ENCODE measurements at regions not wholly inside any gene's neighbourhood (a gene's known extent, or its start where the extent isn't known, plus 50 kb on each side); places are given as distances from the start of the nearest gene placed in this dataset.
"Not testable (repeated sequence)": the region's sequence is repeated elsewhere in the genome, so short reads cannot be mapped to it uniquely, and the experiment has no call there.

GRCh38 chr3:34066999-34067398 lies 268.6 kb downstream of the PDCD6IP start:
- DNase-seq, result no peak

- no peak for DNase-seq
Measured at GRCh38 chr3:34067536-34068051, 269.2 kb downstream of the PDCD6IP start.

GRCh38 chr3:34068505-34068904 lies 270.1 kb downstream of the PDCD6IP start:
- no peak for DNase-seq

- no peak for DNase-seq
Measured at GRCh38 chr3:34070831-34071585, 272.6 kb downstream of the PDCD6IP start.

- no peak for DNase-seq
Measured at GRCh38 chr3:34072297-34072696, 273.9 kb downstream of the PDCD6IP start.

GRCh38 chr3:34073111-34073510 lies 274.7 kb downstream of the PDCD6IP start:
- no peak for DNase-seq

GRCh38 chr3:34073961-34074360 lies 275.5 kb downstream of the PDCD6IP start:
- no peak for DNase-seq

GRCh38 chr3:34075975-34076374 lies 277.5 kb downstream of the PDCD6IP start:
- DNase-seq, result no peak

GRCh38 chr3:34077417-34078195 lies 279.2 kb downstream of the PDCD6IP start:
- DNase-seq, result no peak

GRCh38 chr3:34078418-34078817 lies 280.0 kb downstream of the PDCD6IP start:
- DNase-seq, result no peak

- not testable (repeated sequence) for DNase-seq
Measured at GRCh38 chr3:34079849-34080248, 281.4 kb downstream of the PDCD6IP start.

GRCh38 chr3:34090379-34090778 lies 291.9 kb downstream of the PDCD6IP start:
- DNase-seq, result not testable (repeated sequence)

GRCh38 chr3:34090876-34091275 lies 292.4 kb downstream of the PDCD6IP start:
- DNase-seq, result no peak

GRCh38 chr3:34094280-34094679 lies 295.9 kb downstream of the PDCD6IP start:
- DNase-seq, result not testable (repeated sequence)

GRCh38 chr3:34102288-34102687 lies 303.9 kb downstream of the PDCD6IP start:
- no peak for DNase-seq

GRCh38 chr3:34106379-34106778 lies 307.9 kb downstream of the PDCD6IP start:
- DNase-seq, result no peak

GRCh38 chr3:34106879-34107278 lies 308.4 kb downstream of the PDCD6IP start:
- DNase-seq, result no peak

- no peak for DNase-seq
Measured at GRCh38 chr3:34107669-34108068, 309.2 kb downstream of the PDCD6IP start.

- no peak for DNase-seq
Measured at GRCh38 chr3:34109021-34109420, 310.6 kb downstream of the PDCD6IP start.

- no peak for DNase-seq
Measured at GRCh38 chr3:34109846-34110245, 311.4 kb downstream of the PDCD6IP start.

GRCh38 chr3:34111361-34111760 lies 312.9 kb downstream of the PDCD6IP start:
- DNase-seq, result no peak

- DNase-seq, result not testable (repeated sequence)
Measured at GRCh38 chr3:34112261-34112660, 313.8 kb downstream of the PDCD6IP start.

- DNase-seq, result no peak
Measured at GRCh38 chr3:34131091-34131490, 332.7 kb downstream of the PDCD6IP start.

GRCh38 chr3:34132069-34132692 lies 333.8 kb downstream of the PDCD6IP start:
- DNase-seq, result no peak

Data from NCI-H1436 treated with DMSO at 0.1 percent for 48 hours (cell line).